ENCODE measurements at regions not wholly inside any gene's neighbourhood (a gene's known extent, or its start where the extent isn't known, plus 50 kb on each side); places are given as distances from the start of the nearest gene placed in this dataset.
"Not testable (repeated sequence)": the region's sequence is repeated elsewhere in the genome, so short reads cannot be mapped to it uniquely, and the experiment has no call there.

GRCh38 chr7:121530227-121531174 lies 134.4 kb upstream of the FAM3C start:
- H3K4me1 ChIP-seq (ENCODE audit: control insufficient read depth, insufficient read depth, low read length): no peaks in the 10 kb centered on the region
- H3K9me3 ChIP-seq (ENCODE audit: control insufficient read depth, insufficient read depth, low read length): no peaks in the 10 kb centered on the region
- H3K27ac ChIP-seq (ENCODE audit: low read length): no peak overlapping the region
- no peaks in the 10 kb centered on the region for H3K36me3 ChIP-seq (ENCODE audit: control insufficient read depth, insufficient read depth, low read length)
- H3K27me3 ChIP-seq (ENCODE audit: control insufficient read depth, insufficient read depth, low read length): no peaks in the 10 kb centered on the region
- H3K4me3 ChIP-seq (ENCODE audit: low read length): no peak overlapping the region
- DNase-seq (ENCODE audit: low read depth, low spot score): no peak
- no CpG with 5 or more reads among the region's 4 CpGs for WGBS (ENCODE audit: insufficient coverage, insufficient read length)

DNA sequence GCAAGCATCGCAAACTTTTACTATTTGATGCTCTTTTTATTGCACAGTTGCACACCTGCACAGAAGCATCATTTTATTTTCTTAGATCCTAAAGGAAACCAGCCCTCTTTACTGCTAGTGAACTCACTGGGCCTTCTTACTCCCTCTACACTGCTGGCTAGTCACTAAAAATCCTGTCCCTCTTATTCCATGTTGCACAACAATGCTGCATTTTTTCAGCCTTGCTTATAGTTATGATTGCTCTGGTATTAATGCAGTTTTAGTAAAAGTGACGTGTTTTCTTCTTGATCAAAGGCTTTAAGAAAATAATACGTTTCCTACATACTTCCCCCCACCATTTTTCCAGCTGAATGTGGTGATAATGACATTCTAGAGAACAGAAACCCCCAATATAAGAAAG lies 132.9 kb upstream of the FAM3C start:
- no peak for DNase-seq (ENCODE audit: low read depth, low spot score)

GRCh38 chr7:121526210-121526609 lies 130.1 kb upstream of the FAM3C start:
- WGBS (ENCODE audit: insufficient coverage, insufficient read length): no CpG with 5 or more reads among the region's 3 CpGs
- DNase-seq (ENCODE audit: low read depth, low spot score); H3K4me3 ChIP-seq (ENCODE audit: low read length); H3K9me3 ChIP-seq (ENCODE audit: control insufficient read depth, insufficient read depth, low read length); H3K27me3 ChIP-seq (ENCODE audit: control insufficient read depth, insufficient read depth, low read length); H3K36me3 ChIP-seq (ENCODE audit: control insufficient read depth, insufficient read depth, low read length); H3K27ac ChIP-seq (ENCODE audit: low read length); H3K4me1 ChIP-seq (ENCODE audit: control insufficient read depth, insufficient read depth, low read length): not testable (repeated sequence)

More for the DNA sequence above, 132.9 kb upstream of the FAM3C start:
- Histone ChIP-seq H3K4me3 (ENCODE audit: low read length) (no peak overlapping the region), H3K9me3 (ENCODE audit: control insufficient read depth, insufficient read depth, low read length) (no peaks in the 10 kb centered on the region), H3K4me1 (ENCODE audit: control insufficient read depth, insufficient read depth, low read length) (no peaks in the 10 kb centered on the region), H3K27me3 (ENCODE audit: control insufficient read depth, insufficient read depth, low read length) (no peaks in the 10 kb centered on the region), H3K36me3 (ENCODE audit: control insufficient read depth, insufficient read depth, low read length) (no peaks in the 10 kb centered on the region), H3K27ac (ENCODE audit: low read length) (no peak overlapping the region)
- no CpG with 5 or more reads among the region's 3 CpGs for WGBS (ENCODE audit: insufficient coverage, insufficient read length)

DNA sequence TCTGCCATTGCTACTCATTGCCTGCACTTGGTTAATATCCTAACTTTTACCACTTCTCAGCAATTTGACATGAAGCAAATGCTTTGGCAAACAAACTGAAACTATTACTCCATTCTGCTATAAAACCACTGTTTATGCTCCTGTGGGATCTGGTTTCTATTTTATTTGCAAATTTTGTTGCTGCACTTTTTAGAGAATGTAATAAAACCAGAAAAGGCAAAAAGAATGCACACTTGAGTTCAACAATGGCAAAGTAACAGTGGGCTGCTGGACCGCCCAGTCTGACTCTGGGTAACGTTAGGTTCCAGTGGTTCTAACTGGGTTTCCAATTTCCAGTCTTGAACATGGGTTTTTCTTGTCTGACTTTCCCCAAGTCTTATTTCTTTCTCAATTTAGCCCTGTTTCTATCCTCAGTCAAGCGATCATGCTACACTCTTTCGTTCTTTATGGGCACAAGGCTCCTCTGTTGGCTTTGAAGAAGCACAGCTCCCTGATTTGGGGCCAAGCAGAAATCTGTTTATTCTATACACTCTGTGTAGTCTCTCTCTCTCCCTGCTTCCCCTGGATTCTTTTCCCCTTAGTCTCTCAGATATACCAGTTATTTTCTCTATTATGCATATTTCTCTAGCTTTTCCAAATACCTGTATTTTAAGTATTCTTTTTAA lies 129.2 kb upstream of the FAM3C start:
- Histone ChIP-seq H3K27ac (ENCODE audit: low read length) (no peak overlapping the region), H3K9me3 (ENCODE audit: control insufficient read depth, insufficient read depth, low read length) (no peaks in the 10 kb centered on the region), H3K27me3 (ENCODE audit: control insufficient read depth, insufficient read depth, low read length) (no peaks in the 10 kb centered on the region), H3K4me3 (ENCODE audit: low read length) (no peak overlapping the region), H3K4me1 (ENCODE audit: control insufficient read depth, insufficient read depth, low read length) (no peaks in the 10 kb centered on the region), H3K36me3 (ENCODE audit: control insufficient read depth, insufficient read depth, low read length) (no peaks in the 10 kb centered on the region)
- WGBS (ENCODE audit: insufficient coverage, insufficient read length): no CpG with 5 or more reads among the region's 4 CpGs
- DNase-seq (ENCODE audit: low read depth, low spot score): no peak

- no peaks in the 10 kb centered on the region for H3K4me1 ChIP-seq (ENCODE audit: control insufficient read depth, insufficient read depth, low read length)
- DNase-seq (ENCODE audit: low read depth, low spot score): no peak
- H3K4me3 ChIP-seq (ENCODE audit: low read length): no peak overlapping the region
- no peaks in the 10 kb centered on the region for H3K36me3 ChIP-seq (ENCODE audit: control insufficient read depth, insufficient read depth, low read length)
- H3K9me3 ChIP-seq (ENCODE audit: control insufficient read depth, insufficient read depth, low read length): no peaks in the 10 kb centered on the region
- H3K27me3 ChIP-seq (ENCODE audit: control insufficient read depth, insufficient read depth, low read length): no peaks in the 10 kb centered on the region
- H3K27ac ChIP-seq (ENCODE audit: low read length): no peak overlapping the region
- no CpG with 5 or more reads among the region's 3 CpGs for WGBS (ENCODE audit: insufficient coverage, insufficient read length)
Measured at GRCh38 chr7:121521711-121522400, 125.7 kb upstream of the FAM3C start.

DNA sequence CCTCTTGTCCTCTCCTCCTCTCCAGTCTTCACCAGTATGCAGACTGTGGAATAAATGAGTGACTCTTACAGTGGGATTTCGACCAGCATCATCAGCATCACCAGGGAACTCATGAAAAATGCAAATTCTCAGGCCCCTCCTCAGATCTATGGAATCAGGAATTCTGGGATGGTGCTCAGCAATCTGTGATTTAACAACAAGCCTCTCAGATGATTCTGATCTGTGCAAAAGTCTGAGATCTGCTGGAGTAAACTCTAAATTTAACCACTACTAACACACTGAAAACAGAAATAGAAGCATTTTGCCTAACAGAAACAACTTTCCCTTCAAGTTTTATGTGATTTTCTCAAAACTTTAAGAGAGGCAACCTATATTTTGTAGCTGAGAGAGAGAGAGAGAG lies 124.8 kb upstream of the FAM3C start:
- Histone ChIP-seq H3K4me3 (ENCODE audit: low read length) (no peak overlapping the region), H3K27me3 (ENCODE audit: control insufficient read depth, insufficient read depth, low read length) (no peaks in the 10 kb centered on the region), H3K4me1 (ENCODE audit: control insufficient read depth, insufficient read depth, low read length) (no peaks in the 10 kb centered on the region), H3K36me3 (ENCODE audit: control insufficient read depth, insufficient read depth, low read length) (no peaks in the 10 kb centered on the region), H3K27ac (ENCODE audit: low read length) (no peak overlapping the region), H3K9me3 (ENCODE audit: control insufficient read depth, insufficient read depth, low read length) (no peaks in the 10 kb centered on the region)
- WGBS (ENCODE audit: insufficient coverage, insufficient read length): no CpG with 5 or more reads among the region's 1 CpG
- no peak for DNase-seq (ENCODE audit: low read depth, low spot score)

DNA sequence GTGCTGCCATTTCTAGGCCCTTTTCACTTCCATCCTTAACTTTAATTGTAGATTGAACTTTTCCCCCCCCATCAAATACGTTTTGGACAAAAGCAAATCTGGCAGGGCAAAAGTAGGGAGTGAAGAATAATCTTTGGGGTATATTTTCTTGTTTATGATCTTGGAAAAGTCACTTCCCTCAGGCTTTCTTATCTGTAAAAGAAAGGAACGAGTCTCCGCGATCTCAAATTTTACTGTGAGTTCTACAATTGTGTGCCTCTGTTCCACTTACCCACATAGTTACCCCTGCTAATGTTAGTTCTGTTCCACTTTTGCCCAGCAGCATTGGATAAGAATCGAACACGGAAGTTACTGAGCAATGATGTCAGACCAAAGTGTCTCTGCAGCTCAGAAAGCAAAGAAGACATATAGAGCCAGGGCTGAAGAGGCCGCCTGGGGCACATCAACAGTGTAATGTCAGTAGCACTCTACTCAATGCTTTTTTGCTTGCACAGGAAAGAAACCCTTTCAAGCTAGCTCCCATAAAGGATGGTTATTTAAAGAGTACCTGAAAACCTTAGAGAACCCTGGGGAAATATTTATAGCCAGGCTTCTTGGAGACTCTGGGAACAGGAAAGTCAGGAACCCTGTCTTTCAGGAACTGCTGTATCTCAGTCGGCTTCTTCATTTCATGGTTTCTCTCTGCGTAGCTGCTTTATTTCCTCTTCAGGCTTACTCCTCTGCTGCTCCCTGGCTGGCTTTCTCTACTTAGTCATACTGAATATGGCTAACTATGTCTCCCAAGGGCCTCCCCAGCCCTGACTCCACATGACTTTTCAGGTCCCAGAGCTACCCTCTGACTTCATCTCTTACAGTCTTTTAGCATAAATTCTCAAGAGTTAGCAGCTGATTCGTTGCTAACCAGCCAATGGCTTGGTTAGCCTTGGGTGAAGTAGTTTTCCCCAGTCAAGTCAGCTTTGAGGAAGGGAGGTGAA lies 123.7 kb upstream of the FAM3C start:
- no peak for DNase-seq (ENCODE audit: low read depth, low spot score)
- no peak overlapping the region for H3K4me3 ChIP-seq (ENCODE audit: low read length)
- H3K27me3 ChIP-seq (ENCODE audit: control insufficient read depth, insufficient read depth, low read length): no peaks in the 10 kb centered on the region
- H3K36me3 ChIP-seq (ENCODE audit: control insufficient read depth, insufficient read depth, low read length): no peaks in the 10 kb centered on the region
- WGBS (ENCODE audit: insufficient coverage, insufficient read length): no CpG with 5 or more reads among the region's 10 CpGs
- no peak overlapping the region for H3K27ac ChIP-seq (ENCODE audit: low read length)
- H3K9me3 ChIP-seq (ENCODE audit: control insufficient read depth, insufficient read depth, low read length): no peaks in the 10 kb centered on the region
- H3K4me1 ChIP-seq (ENCODE audit: control insufficient read depth, insufficient read depth, low read length): no peaks in the 10 kb centered on the region

- H3K9me3 ChIP-seq (ENCODE audit: control insufficient read depth, insufficient read depth, low read length): no peaks in the 10 kb centered on the region
- no peaks in the 10 kb centered on the region for H3K36me3 ChIP-seq (ENCODE audit: control insufficient read depth, insufficient read depth, low read length)
- WGBS (ENCODE audit: insufficient coverage, insufficient read length): 100% methylated on average over 1 of the region's 2 CpGs
- H3K27ac ChIP-seq (ENCODE audit: low read length): no peak overlapping the region
- no peak for DNase-seq (ENCODE audit: low read depth, low spot score)
- no peak overlapping the region for H3K4me3 ChIP-seq (ENCODE audit: low read length)
- no peaks in the 10 kb centered on the region for H3K27me3 ChIP-seq (ENCODE audit: control insufficient read depth, insufficient read depth, low read length)
- H3K4me1 ChIP-seq (ENCODE audit: control insufficient read depth, insufficient read depth, low read length): no peaks in the 10 kb centered on the region
Measured at GRCh38 chr7:121517591-121517990, 121.5 kb upstream of the FAM3C start.

GRCh38 chr7:121516821-121517220 lies 120.7 kb upstream of the FAM3C start:
- no peak overlapping the region for H3K4me3 ChIP-seq (ENCODE audit: low read length)
- H3K4me1 ChIP-seq (ENCODE audit: control insufficient read depth, insufficient read depth, low read length): no peaks in the 10 kb centered on the region
- no peak for DNase-seq (ENCODE audit: low read depth, low spot score)
- no CpG with 5 or more reads among the region's 1 CpG for WGBS (ENCODE audit: insufficient coverage, insufficient read length)
- H3K27ac ChIP-seq (ENCODE audit: low read length): no peak overlapping the region
- no peaks in the 10 kb centered on the region for H3K9me3 ChIP-seq (ENCODE audit: control insufficient read depth, insufficient read depth, low read length)
- H3K27me3 ChIP-seq (ENCODE audit: control insufficient read depth, insufficient read depth, low read length): no peaks in the 10 kb centered on the region
- no peaks in the 10 kb centered on the region for H3K36me3 ChIP-seq (ENCODE audit: control insufficient read depth, insufficient read depth, low read length)

Measured in iPS DF 6.9 (cell line).